PC-3 (cell line): ENCODE measurements at regions not wholly inside any gene's neighbourhood (a gene's known extent, or its start where the extent isn't known, plus 50 kb on each side); places are given as distances from the start of the nearest gene placed in this dataset.

Experiments used
- ATAC-seq: fragments of 200-7000 bp; cut with Tn5 transposase; 2 replicates; pipeline ENCODE4 v1.9.1; 2020; ENCODE audit warnings: mild to moderate bottlenecking, moderate library complexity
- BruUV-seq: library from RNA; stranded (reverse); fragments of 400-500 nt; replicated peaks from 2 replicates; lab custom pipeline; 2021; lab: Mats Ljungman, UMichigan
- CTCF ChIA-PET: fragments of 300-600 bp; sonication (Branson Sonifier 250); formaldehyde crosslinking; loops from one replicate; lab custom pipeline; 2022; ENCODE audit warnings: antibody characterized with exemption; lab: Charles Lee
- POLR2A ChIA-PET: fragments of 300-600 bp; sonication (Branson Sonifier 250); formaldehyde crosslinking; loops from one replicate; lab custom pipeline; 2022; ENCODE audit warnings: antibody characterized with exemption; ENCODE audit not compliant: unreplicated experiment; lab: Charles Lee
- DNase-seq: peaks from one replicate; pipeline ENCODE4 v3.0.0-alpha.2; 2015
- H2AFZ ChIP-seq: fragments of 300-600 bp; sonication (generic); 2 replicates; pipeline ENCODE4 v1.6.0; 2016; ENCODE audit warnings: antibody characterized with exemption, low read length
- H3F3A ChIP-seq: fragments of 300-600 bp; sonication (generic); one replicate; pipeline ENCODE4 v1.6.0; 2017; ENCODE audit warnings: antibody characterized with exemption, low read length, control low read depth, mild to moderate bottlenecking; ENCODE audit not compliant: unreplicated experiment
- H3K27ac ChIP-seq: fragments of 300-600 bp; sonication (generic); 2 replicates; pipeline ENCODE4 v1.5.1; 2016; ENCODE audit warnings: mild to moderate bottlenecking, low read length
- H3K27me3 ChIP-seq: fragments of 300-600 bp; sonication (generic); 2 replicates; pipeline ENCODE4 v1.6.1; 2016; ENCODE audit warnings: low read length, mixed read lengths
- H3K36me3 ChIP-seq: fragments of 300-600 bp; sonication (generic); 2 replicates; pipeline ENCODE4 v1.6.1; 2016; ENCODE audit warnings: low read depth, mixed run types, low read length, mixed read lengths
- H3K4me1 ChIP-seq: fragments of 300-600 bp; sonication (generic); 2 replicates; pipeline ENCODE4 v1.5.1; 2016; ENCODE audit warnings: low read length; ENCODE audit not compliant: insufficient read depth
- H3K4me2 ChIP-seq: fragments of 300-600 bp; sonication (generic); 2 replicates; pipeline ENCODE4 v1.6.0; 2016; ENCODE audit warnings: low read length
- H3K4me3 ChIP-seq: fragments of 300-600 bp; sonication (generic); 2 replicates; pipeline ENCODE4 v1.5.1; 2016; ENCODE audit warnings: mild to moderate bottlenecking, low read length, mixed read lengths
- H3K79me2 ChIP-seq: fragments of 300-600 bp; sonication (generic); 2 replicates; pipeline ENCODE4 v1.6.1; 2017; ENCODE audit warnings: low read length, mixed read lengths
- H3K9ac ChIP-seq: fragments of 300-600 bp; sonication (generic); 2 replicates; pipeline ENCODE4 v1.6.0; 2016; ENCODE audit warnings: mild to moderate bottlenecking, low read length
- H3K9me2 ChIP-seq: fragments of 300-600 bp; sonication (generic); replicated peaks from 2 replicates; pipeline ENCODE4 v1.6.1; 2016; ENCODE audit warnings: mixed run types, low read length, mixed read lengths
- H3K9me3 ChIP-seq: fragments of 300-600 bp; sonication (generic); 2 replicates; pipeline ENCODE4 v1.6.1; 2016; ENCODE audit warnings: low read length, mixed read lengths
- H4K20me1 ChIP-seq: fragments of 300-600 bp; sonication (generic); 2 replicates; pipeline ENCODE4 v1.6.1; 2016; ENCODE audit warnings: low read length, mixed read lengths
- EZH2 ChIP-seq: fragments of 300-600 bp; sonication (generic); IDR thresholded peaks from one replicate; pipeline ENCODE4 v1.6.1; 2017; ENCODE audit warnings: antibody characterized with exemption, mild to moderate bottlenecking, low read length; ENCODE audit not compliant: unreplicated experiment
- EZH2phosphoT487 ChIP-seq: fragments of 300-600 bp; sonication (generic); IDR thresholded peaks from 2 replicates; pipeline ENCODE4 v1.6.1; 2018; ENCODE audit warnings: mild to moderate bottlenecking, antibody characterized with exemption, low read length, borderline replicate concordance
- intact Hi-C: fragments of 100-400 bp; cut with micrococcal nuclease; formaldehyde crosslinking; loops from 2 replicates; pipeline ENCODE4 v1.9.0; 2023
- TF ChIP-seq, protein P1 (sequence below): fragments of 300-600 bp; sonication (generic); conservative IDR thresholded peaks from 2 replicates; pipeline ENCODE4 v1.5.1; 2017; ENCODE audit warnings: antibody characterized with exemption, low read depth, mild to moderate bottlenecking, low read length

DNA sequence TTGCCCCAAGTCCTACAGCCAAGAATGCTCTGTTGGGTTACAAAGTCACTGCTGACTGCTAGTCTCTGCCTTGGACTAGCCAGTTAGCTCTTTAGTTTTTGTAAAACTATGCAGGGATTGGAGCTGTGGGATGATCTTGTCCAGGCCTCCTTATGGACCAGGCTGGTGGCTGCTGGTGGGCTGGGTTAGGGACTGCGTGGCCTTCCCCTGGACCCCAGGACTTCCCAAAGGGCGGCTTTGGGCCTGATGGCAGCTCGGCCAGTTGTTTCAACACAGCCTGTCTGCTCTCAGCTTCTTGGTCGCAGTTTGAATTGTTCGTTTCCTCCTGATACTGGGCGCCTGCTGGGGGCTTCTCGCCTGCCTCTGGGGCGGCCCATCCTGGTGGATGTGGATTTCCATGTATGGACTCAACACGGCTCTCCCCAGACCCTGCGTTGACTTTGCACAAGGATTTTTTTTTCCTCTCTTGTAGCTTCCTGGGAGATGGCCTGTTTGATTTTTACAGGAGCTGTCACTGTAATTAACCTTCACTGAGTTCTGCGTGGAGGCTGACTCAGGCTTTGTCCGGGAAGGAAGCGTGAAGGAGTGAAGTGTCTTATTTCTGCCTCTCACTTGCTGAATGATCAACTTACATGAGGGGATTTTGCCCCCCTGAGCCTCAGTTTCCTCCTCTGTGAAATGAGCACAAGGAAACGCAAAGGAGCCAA, 91.9 kb upstream of the NEURL1B start:
- ChIA-PET CTCF (no interaction called here), POLR2A (no interaction called here)
- Histone ChIP-seq H3K4me3 (no peak overlapping the region), H3K27me3 (peaks cover 69% of the 10 kb centered on the region), H3K9ac (no peak overlapping the region), H3K79me2 (no peaks in the 10 kb centered on the region), H3K4me2 (no peak overlapping the region), H3K27ac (no peak overlapping the region), H3K4me1 (no peaks in the 10 kb centered on the region), H3F3A (no peaks in the 10 kb centered on the region), H4K20me1 (no peaks in the 10 kb centered on the region), H3K9me2 (no peaks in the 10 kb centered on the region), H3K9me3 (no peaks in the 10 kb centered on the region), H3K36me3 (no peaks in the 10 kb centered on the region), H2AFZ (no peak overlapping the region)
- ATAC-seq (no peak), DNase-seq (no peak)
- intact Hi-C loops: no loop called here
- no TSS peak for BruUV-seq
- TF ChIP-seq, protein P1, sequence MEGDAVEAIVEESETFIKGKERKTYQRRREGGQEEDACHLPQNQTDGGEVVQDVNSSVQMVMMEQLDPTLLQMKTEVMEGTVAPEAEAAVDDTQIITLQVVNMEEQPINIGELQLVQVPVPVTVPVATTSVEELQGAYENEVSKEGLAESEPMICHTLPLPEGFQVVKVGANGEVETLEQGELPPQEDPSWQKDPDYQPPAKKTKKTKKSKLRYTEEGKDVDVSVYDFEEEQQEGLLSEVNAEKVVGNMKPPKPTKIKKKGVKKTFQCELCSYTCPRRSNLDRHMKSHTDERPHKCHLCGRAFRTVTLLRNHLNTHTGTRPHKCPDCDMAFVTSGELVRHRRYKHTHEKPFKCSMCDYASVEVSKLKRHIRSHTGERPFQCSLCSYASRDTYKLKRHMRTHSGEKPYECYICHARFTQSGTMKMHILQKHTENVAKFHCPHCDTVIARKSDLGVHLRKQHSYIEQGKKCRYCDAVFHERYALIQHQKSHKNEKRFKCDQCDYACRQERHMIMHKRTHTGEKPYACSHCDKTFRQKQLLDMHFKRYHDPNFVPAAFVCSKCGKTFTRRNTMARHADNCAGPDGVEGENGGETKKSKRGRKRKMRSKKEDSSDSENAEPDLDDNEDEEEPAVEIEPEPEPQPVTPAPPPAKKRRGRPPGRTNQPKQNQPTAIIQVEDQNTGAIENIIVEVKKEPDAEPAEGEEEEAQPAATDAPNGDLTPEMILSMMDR: no peak
- TF ChIP-seq EZH2phosphoT487 (no peak), EZH2 (no peak)

DNA sequence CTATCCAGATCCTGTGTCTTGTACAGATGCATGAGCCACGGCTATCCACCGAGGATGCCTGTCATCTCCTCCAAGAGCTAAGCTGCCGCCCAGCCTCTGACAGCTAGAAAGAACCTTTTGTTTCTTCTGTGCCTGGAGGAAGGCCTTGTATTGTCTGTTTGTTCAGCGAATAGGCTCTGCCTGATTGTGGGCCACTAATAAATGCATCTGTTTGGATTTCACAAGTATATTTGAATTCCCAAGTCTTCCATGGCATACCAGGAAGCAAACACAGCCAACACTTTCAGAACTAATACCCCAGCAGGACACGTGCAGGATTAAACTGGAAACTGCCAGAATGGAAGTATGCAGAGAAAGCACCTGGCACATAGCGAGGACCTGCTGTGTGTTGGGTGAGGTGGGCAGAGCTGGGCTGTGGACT, 92.7 kb upstream of the NEURL1B start:
- peak; percentile 40 for ATAC-seq
- intact Hi-C loops: no loop called here

DNA sequence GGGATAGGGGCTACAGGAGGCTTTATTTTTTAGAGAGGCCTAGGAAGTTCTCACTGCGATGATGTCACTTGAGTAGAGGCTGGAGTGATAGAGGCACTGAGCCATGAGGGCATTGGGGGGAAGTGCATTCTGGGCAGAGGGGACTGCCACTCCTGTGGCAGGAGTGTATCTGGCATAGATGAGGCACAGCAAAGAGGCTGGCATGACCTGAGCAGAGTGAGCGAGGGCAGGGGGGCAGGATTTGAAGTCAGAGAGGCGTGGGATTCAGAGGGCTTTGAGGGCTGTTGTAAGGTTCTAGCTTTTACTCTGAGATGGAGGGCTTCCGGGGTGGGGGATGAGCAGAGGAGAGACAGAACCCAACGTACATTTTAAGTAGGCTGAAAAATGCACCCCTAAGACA, 91.9 kb upstream of the SH3PXD2B start:
- Histone ChIP-seq H3K9ac (no peak overlapping the region), H3K36me3 (no peaks in the 10 kb centered on the region), H3K4me2 (no peak overlapping the region), H3F3A (no peaks in the 10 kb centered on the region), H2AFZ (no peak overlapping the region), H3K27ac (no peak overlapping the region), H3K27me3 (peaks cover 69% of the 10 kb centered on the region), H3K9me3 (no peaks in the 10 kb centered on the region), H3K4me1 (no peaks in the 10 kb centered on the region), H4K20me1 (no peaks in the 10 kb centered on the region), H3K79me2 (no peaks in the 10 kb centered on the region), H3K4me3 (no peak overlapping the region), H3K9me2 (no peaks in the 10 kb centered on the region)
- intact Hi-C loops: no loop called here
- BruUV-seq: no TSS peak
- ATAC-seq (no peak), DNase-seq (no peak)
- ChIA-PET POLR2A (no interaction called here), CTCF (no interaction called here)
- no peak for TF ChIP-seq EZH2
- TF ChIP-seq, protein P1: no peak
- TF ChIP-seq EZH2phosphoT487: no peak

More for the DNA sequence above, 92.7 kb upstream of the NEURL1B start:
- no peak overlapping the region for H3K9ac ChIP-seq
- H4K20me1 ChIP-seq: no peaks in the 10 kb centered on the region
- no peaks in the 10 kb centered on the region for H3K9me3 ChIP-seq
- no peaks in the 10 kb centered on the region for H3K36me3 ChIP-seq
- H3K9me2 ChIP-seq: no peaks in the 10 kb centered on the region
- ChIA-PET POLR2A (interaction anchor here (0.5 to 0.6 kb wide), 2 partner anchors 187 to 217 kb away, joined by 3 read pairs; no protein-coding TSS in a partner anchor), CTCF (no interaction called here)
- BruUV-seq: no TSS peak
- no peaks in the 10 kb centered on the region for H3K79me2 ChIP-seq
- H2AFZ ChIP-seq: no peak overlapping the region
- TF ChIP-seq, protein P1: no peak
- TF ChIP-seq EZH2phosphoT487: no peak
- no peak for TF ChIP-seq EZH2
- H3K27me3 ChIP-seq: peaks cover 72% of the 10 kb centered on the region
- no peaks in the 10 kb centered on the region for H3F3A ChIP-seq
- no peak overlapping the region for H3K27ac ChIP-seq
- H3K4me3 ChIP-seq: no peak overlapping the region
- no peak for DNase-seq
- no peaks in the 10 kb centered on the region for H3K4me1 ChIP-seq
- no peak overlapping the region for H3K4me2 ChIP-seq
